ENCODE measurements at regions not wholly inside any gene's neighbourhood (a gene's known extent, or its start where the extent isn't known, plus 50 kb on each side); places are given as distances from the start of the nearest gene placed in this dataset.
"Not testable (repeated sequence)": the region's sequence is repeated elsewhere in the genome, so short reads cannot be mapped to it uniquely, and the experiment has no call there.

GRCh38 chrX:13223868-13224567 is 95.8 kb downstream of the ATXN3L start:
- DNase-seq (ENCODE audit: low read depth) = no peak

GRCh38 chrX:13220916-13221315 is 98.9 kb downstream of the ATXN3L start:
- no peak for DNase-seq (ENCODE audit: low read depth)

- no peak for DNase-seq (ENCODE audit: low read depth)
Observed at GRCh38 chrX:13219991-13220764, 99.7 kb downstream of the ATXN3L start.

- DNase-seq (ENCODE audit: low read depth) = no peak
Observed at GRCh38 chrX:13218758-13219157, 101.1 kb downstream of the ATXN3L start.

GRCh38 chrX:13216139-13216538 is 103.7 kb downstream of the ATXN3L start:
- no peak for DNase-seq (ENCODE audit: low read depth)

GRCh38 chrX:13215729-13216128 is 104.1 kb downstream of the ATXN3L start:
- DNase-seq (ENCODE audit: low read depth) = no peak

GRCh38 chrX:13212191-13212651 is 107.6 kb downstream of the ATXN3L start:
- no peak for DNase-seq (ENCODE audit: low read depth)

- not testable (repeated sequence) for DNase-seq (ENCODE audit: low read depth)
Observed at GRCh38 chrX:13210142-13210541, 109.7 kb downstream of the ATXN3L start.

GRCh38 chrX:13209704-13210103 is 110.1 kb downstream of the ATXN3L start:
- not testable (repeated sequence) for DNase-seq (ENCODE audit: low read depth)

- no peak for DNase-seq (ENCODE audit: low read depth)
Observed at GRCh38 chrX:13208281-13208935, 111.4 kb downstream of the ATXN3L start.

GRCh38 chrX:13203271-13203670 is 116.6 kb downstream of the ATXN3L start:
- DNase-seq (ENCODE audit: low read depth) = no peak

GRCh38 chrX:13201605-13202219 is 118.1 kb downstream of the ATXN3L start:
- DNase-seq (ENCODE audit: low read depth) = no peak

GRCh38 chrX:13200398-13200797 is 119.5 kb downstream of the ATXN3L start:
- no peak for DNase-seq (ENCODE audit: low read depth)

- no peak for DNase-seq (ENCODE audit: low read depth)
Observed at GRCh38 chrX:13198762-13199064, 121.1 kb downstream of the ATXN3L start.

GRCh38 chrX:13198056-13198761 is 121.6 kb downstream of the ATXN3L start:
- DNase-seq (ENCODE audit: low read depth) = no peak

GRCh38 chrX:13196782-13197181 is 123.1 kb downstream of the ATXN3L start:
- no peak for DNase-seq (ENCODE audit: low read depth)

GRCh38 chrX:13195340-13195739 is 124.5 kb downstream of the ATXN3L start:
- no peak for DNase-seq (ENCODE audit: low read depth)

GRCh38 chrX:13194291-13195103 is 125.4 kb downstream of the ATXN3L start:
- no peak for DNase-seq (ENCODE audit: low read depth)

- no peak for DNase-seq (ENCODE audit: low read depth)
Observed at GRCh38 chrX:13190051-13190450, 129.8 kb downstream of the ATXN3L start.

- no peak for DNase-seq (ENCODE audit: low read depth)
Observed at GRCh38 chrX:13189380-13189779, 130.5 kb downstream of the ATXN3L start.

GRCh38 chrX:13188731-13189309 is 131.0 kb downstream of the ATXN3L start:
- DNase-seq (ENCODE audit: low read depth) = no peak

Data from stimulated activated CD4-positive, alpha-beta T cell treated with anti-CD3 and anti-CD28 coated beads, Interleukin-2, amount 100 ng/mL, for 4 hours (primary cell).